ENCODE measurements at regions not wholly inside any gene's neighbourhood (a gene's known extent, or its start where the extent isn't known, plus 50 kb on each side); places are given as distances from the start of the nearest gene placed in this dataset.

DNA sequence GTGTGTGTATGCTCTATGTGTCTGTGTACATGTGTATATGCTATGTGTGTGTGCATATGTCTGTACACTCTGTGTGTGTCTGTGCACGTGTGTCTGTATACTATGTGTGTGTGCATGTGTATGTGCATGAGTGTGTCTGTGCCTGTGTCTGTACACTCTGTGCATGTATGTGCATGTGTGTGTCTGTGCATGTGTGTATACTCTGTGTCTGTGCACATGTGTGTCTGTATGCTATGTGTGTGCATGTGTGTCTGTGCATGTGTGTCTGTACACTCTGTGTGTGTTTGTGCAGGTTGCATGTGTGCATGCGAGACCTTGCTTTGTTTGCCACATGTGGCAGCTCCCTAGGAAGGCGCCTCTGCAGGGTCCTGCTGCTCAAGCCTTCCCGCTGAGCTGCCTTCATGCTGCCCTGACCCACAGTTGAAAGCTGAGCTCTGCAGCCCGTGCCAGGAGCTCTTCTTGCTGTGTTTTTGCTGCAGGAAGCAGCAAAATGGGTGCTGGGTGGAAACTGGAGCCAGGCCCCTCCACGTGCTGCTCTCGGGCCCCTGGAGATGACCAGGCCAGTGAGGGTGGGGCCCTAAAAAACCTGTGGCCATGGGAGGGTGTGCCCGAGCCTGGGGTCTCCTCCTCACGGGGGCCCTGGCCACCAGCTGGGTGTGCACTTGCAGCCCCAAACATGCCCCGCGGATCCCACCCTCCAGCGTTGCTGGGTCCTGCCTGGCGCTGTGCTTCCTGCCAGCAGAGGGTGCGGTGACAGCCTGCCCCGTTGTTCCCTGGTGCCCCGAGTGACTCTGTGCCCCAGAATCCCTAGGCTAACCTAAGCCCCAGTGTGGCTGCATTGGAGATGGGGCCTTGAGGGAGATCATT lies 109.1 kb downstream of the DACT2 start:
- DNase-seq: no peak

DNA sequence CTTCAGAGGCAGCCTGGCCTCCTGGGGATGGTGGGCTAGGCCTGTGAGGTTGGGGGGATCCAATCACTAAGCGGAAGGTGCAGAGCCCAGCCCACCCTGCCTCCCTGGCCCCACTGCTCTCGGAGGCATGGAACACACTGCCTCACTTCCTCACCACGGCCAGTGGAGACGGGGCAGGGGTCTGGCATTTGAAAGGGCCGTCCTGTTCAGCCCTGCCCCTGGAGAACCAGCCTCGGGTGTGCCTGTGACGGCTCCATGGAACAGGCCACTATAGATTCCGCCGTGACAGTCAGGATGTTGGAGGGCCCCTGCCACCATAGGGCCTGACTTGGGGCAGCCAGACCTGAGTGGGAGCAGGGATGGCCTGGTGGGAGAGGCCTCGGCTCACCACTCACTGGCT lies 110.2 kb downstream of the DACT2 start:
- no peak for DNase-seq

GRCh38 chr6:168208854-168209253 lies 110.7 kb downstream of the DACT2 start:
- no peak for DNase-seq

DNA sequence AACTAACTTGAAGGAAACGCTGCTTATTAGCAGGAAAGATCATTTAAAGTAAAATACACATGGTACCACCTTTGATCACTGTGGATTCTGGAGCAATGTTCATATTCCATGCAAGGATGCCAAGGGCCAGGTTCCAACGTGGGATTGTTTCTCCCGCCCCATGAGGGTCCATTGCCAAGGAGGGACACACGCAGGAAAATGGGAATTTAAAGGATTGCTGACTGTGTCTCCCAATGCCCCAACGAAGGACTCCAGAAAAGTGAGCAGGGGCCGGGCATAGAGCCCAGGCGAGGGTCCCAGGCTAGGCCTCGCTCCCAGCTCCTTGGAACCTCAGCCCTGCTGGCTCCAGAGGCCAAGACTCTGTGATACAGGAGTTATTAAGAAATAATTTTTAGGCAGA lies 111.2 kb downstream of the DACT2 start:
- DNase-seq: no peak

DNA sequence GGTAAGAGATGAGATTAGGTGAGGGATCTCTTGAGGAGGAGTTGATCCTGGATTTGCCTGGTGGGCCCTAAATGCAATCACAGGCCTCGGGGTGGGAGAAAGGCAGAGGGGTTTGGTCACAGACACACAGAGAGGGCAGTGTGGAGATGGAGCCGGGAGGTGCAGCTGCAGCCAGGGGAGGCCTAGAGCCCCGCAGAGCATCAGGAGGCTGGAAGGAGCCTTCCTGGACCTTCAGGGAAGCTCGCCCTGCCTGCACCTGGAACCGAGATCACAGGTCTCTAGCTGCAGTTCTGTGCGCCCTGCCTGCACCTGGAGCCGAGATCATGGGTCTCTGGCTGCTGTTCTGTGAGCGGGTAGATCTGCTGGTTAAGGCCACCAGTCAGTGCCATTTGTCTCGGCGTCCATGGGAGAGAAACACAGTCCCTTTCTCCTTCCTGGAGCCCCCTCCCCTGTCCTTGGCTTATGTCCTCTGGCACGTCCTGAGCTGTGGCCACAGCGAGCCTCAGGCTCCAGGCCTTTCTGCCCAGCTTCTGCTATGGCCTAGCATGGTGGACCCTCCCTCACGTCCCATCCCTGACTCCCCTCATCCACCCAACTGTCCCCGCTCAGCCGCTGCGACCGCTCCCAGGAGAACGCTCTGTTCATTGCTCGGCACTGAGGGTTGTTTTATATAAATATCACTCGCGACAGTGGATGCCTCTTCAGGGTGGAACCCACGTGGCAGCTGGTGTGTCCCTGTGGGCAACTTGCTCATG lies 112.0 kb downstream of the DACT2 start:
- no peak for DNase-seq

DNA sequence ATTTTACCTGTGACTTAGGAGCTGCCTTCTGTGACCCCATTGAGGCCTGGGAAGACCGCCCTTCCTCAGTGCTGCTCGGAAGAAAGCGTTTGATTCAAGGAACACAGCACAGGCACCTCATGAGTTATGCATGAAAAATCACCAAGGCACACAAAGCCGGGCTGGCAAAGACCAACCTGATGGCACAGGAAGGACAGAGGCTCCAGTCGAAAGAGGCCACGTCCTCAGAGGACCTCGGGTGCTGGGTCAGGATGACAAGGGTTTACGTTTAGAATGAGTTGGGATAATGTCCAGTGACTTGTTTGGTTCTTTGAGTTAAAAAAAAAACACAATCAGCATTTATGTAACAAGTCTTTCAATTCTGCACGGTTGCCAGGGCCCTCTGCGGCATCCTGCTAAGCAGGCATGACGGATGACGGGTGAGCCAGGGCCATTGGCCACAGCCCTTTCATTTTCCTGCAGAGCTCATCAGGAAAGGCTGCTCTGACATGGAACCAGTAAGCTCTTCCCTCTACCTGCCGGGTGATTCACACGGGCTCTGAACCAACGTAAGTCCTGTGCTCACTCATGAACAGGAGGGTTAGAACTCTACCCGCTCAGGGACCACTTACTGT lies 112.8 kb downstream of the DACT2 start:
- no peak for DNase-seq

GRCh38 chr6:168206186-168206585 lies 113.4 kb downstream of the DACT2 start:
- DNase-seq: no peak

GRCh38 chr6:168201799-168202198 lies 117.8 kb downstream of the DACT2 start:
- no peak for DNase-seq

DNA sequence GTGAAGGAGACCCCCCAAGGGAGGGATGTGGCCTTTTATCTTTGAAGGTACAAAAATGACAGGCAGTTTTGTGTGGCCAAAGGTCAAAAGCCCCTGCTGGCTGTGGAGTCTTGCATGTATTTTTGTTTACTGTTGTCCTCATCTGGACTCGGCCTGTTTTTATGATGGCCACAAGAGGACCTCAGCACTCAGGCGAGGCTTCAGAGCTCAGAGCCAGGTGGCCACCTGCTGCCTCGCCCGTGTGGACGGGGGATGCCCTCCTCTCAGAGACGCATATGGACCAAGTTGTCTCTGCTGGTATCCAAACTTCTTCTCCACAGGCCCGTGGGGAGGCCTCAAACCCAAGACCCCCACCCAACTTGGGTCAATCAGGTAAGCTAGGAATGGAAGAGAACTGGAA lies 118.2 kb downstream of the DACT2 start:
- peak; percentile 21 for DNase-seq

DNA sequence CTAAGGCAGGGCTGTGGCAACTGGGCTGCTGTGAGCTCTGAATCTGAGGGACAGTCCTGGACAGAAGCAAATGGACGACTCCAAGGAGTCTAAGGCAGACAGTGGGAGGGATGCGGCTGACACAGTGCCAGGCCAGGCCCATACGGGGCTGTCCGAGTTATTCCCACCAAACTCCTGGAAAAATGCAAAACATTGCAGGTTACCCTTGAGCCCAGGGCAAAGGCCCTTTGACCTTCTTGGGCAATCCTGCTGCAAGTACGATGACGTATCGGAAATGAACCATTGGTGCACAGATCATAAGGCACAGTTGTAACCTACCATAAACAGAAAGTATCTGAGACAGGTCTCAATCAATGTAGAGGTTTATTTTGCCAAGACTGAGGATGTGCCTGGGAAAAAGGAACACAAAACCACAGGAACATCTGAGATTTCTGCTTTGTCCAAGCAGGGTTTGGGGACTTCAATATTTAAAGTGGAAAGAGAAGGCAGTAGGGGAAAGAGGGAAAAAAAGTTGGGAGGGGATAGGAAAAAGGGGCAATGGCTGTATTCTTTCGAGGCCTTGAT lies 118.9 kb downstream of the DACT2 start:
- DNase-seq: no peak

- no peak for DNase-seq
Observed at GRCh38 chr6:168198302-168199180, 119.5 kb upstream of the FRMD1 start.

DNA sequence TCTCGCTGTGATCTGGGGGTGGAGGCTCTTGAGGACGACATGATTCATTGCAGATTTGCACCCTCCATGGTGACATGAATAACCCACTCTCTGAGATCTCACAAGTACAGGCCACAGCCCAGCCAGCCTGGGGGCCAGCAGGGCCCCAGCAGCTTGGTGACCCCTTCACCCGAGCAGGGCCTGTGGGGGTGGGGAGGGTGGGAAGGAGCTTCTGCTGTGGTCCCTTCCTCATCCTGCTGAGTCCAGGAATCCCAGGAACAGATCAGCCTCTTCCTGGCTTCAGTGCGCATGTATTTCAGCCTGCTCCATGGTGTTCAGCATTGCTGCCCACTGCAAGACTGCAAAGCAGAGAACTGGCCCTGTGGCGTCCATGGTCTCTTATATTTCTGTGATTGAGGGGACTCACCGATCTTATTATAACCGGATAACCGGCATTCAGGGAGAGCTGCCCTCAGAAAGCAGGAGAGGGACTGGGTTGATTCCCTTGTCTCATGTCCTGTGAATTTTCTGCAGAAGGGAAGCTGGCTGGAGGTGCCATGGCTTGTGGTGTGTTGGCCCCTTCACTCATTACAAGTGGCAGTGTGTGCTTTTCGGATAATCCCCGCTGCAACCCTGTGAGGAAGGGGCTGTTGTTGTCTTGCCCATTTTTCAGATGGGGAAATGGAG lies 118.8 kb upstream of the FRMD1 start:
- no peak for DNase-seq

DNA sequence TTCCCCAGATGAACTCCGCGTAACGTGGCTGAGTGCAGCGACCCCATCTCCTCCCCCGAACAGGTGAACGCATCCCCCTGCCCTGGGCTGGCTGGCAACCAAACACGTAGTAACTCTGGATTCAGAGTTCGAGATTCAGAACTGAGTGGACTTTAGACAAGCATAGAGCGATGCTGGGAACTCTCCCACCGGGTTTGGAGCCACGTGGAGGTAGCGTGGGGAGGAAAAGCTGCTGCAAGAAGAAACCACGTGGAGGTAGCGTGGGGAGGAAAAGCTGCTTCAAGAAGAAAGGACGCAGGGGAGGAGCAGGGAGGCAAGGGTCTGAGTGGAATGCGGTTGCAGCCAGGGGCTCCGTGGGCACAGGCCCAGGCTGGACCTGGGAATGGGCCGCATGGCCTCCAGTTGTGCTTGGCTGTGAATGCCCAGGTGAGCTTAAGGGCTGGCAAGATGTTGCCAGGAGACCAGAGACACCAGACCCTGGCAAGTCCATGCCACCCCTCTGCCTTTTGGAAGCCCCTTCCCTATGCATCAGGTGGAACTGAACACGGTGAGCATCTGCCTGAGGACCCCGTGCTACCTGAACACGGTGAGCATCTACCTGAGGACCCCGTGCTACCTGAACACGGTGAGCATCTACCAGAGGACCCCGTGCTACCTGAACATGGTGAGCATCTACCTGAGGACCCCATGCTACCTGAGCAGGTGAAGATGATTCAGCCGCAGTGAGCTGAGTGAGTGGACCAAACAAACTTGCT lies 118.0 kb upstream of the FRMD1 start:
- no peak for DNase-seq

- no peak for DNase-seq
Observed at GRCh38 chr6:168196385-168196860, 117.4 kb upstream of the FRMD1 start.

GRCh38 chr6:168195712-168196111 lies 116.7 kb upstream of the FRMD1 start:
- DNase-seq: no peak

- DNase-seq: no peak
Observed at GRCh38 chr6:168194732-168195567, 115.9 kb upstream of the FRMD1 start.

DNA sequence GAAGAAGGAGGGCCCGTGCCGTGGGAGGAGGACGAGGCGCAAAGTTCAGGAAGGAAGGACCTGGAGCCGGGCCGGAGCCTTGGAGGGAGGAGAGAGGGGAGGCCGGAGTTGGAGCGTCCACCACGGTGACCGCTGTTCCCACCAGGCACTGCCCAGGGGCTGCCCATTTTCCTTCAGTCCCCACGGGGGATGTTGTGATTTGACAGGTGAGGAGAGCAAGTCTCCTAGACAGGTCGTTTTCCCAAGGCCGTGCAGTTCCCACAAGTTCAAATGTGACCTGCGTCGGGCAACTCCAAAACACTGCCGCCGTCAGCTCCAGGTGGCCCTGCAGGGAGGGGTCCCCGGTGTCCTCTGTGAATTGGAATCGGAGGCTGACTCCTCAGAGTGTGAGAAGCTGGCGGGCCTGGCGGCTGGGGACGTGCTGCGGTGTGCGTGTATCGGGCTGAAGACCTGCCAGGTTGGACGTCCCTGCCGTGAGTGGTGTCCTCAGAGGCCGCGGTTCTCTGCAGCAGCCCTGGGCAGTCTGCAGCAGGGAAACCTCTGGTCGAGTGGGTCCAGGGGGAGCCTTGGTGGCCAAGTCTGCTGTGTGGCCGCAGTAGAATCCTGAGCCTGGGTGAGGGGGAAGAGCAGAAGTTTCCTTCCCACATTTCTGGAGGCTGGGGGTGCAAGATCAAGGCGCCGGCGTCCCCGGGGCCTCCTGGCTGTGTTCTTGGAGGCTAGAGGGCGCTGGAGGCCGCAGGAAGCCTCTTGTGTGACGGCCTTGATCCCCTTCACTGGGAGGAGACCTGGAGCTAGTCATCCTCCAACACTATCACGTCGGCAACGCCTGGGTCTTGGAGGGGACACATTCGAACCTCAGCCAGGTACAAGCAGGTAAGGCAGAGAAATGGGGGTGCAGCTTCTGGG lies 115.1 kb upstream of the FRMD1 start:
- DNase-seq: peak; percentile 37

GRCh38 chr6:168192901-168193815 lies 114.1 kb upstream of the FRMD1 start:
- no peak for DNase-seq
